Naive thymus-derived CD8-positive, alpha-beta T cell (primary cell): ENCODE measurements at regions not wholly inside any gene's neighbourhood (a gene's known extent, or its start where the extent isn't known, plus 50 kb on each side); places are given as distances from the start of the nearest gene placed in this dataset.

Experiments used
- ATAC-seq, 2 donors: fragments of 150-1000 bp; cut with Tn5 transposase in 1 of 2; sonication (Bioruptor Pico), chemical (Tn5 transposase) in 1 of 2; 1 replicate in 1 of 2; 2 replicates in 1 of 2; pipeline ENCODE4 v1.10.0; 2021; ENCODE audit warnings: mild to moderate bottlenecking in 2 of 2, moderate library complexity in 2 of 2
- POLR2A ChIA-PET: fragments of 350-600 bp; sonication (Branson Sonifier 250); formaldehyde crosslinking; loops from one replicate; lab custom pipeline; 2021; ENCODE audit warnings: antibody characterized with exemption; lab: Charles Lee
- DNase-seq, 10 donors: peaks; one replicate each; pipeline versions ENCODE4 v3.0.0 to v3.0.0-alpha.2; 2020 to 2022
- H3K27ac Mint-ChIP-seq, 10 donors: one replicate each; pipeline ENCODE4 v1.8.0; 2020 to 2022; ENCODE audit warnings: mild to moderate bottlenecking in 10 of 10, mixed read lengths in 10 of 10, moderate library complexity in 4 of 10, inconsistent platforms in 1 of 10
- H3K27me3 Mint-ChIP-seq, 5 donors: one replicate each; pipeline ENCODE4 v1.8.0; 2021 to 2022; ENCODE audit warnings: mixed read lengths in 5 of 5
- H3K36me3 Mint-ChIP-seq, 3 donors: one replicate each; pipeline ENCODE4 v1.8.0; 2020 to 2022; ENCODE audit warnings: mixed read lengths in 3 of 3, mild to moderate bottlenecking in 2 of 3, inconsistent platforms in 1 of 3
- H3K4me1 Mint-ChIP-seq, 4 donors: one replicate each; pipeline ENCODE4 v1.8.0; 2021 to 2022; ENCODE audit warnings: mixed read lengths in 4 of 4
- H3K4me3 Mint-ChIP-seq, 10 donors: one replicate each; pipeline ENCODE4 v1.8.0; 2020 to 2022; ENCODE audit warnings: mild to moderate bottlenecking in 10 of 10, mixed read lengths in 10 of 10, moderate library complexity in 6 of 10, inconsistent platforms in 1 of 10
- H3K9me3 Mint-ChIP-seq, 9 donors: one replicate each; pipeline ENCODE4 v1.8.0; 2020 to 2022; ENCODE audit warnings: mixed read lengths in 9 of 9, mild to moderate bottlenecking in 3 of 9, inconsistent platforms in 1 of 9, moderate library complexity in 1 of 9

GRCh38 chr18:11412811-11413210 is 196.6 kb upstream of the SLC35G4 start:
- DNase-seq, result no peak
- Mint-ChIP-seq H3K27ac (no peak overlapping the region), H3K27me3 (peaks cover 0 to 11% (median 3%) of the 10 kb centered on the region in 5 donors), H3K36me3 (no peaks in the 10 kb centered on the region), H3K4me3 (no peak overlapping the region), H3K9me3 (peaks cover 0 to 2% (median 0%) of the 10 kb centered on the region in 9 donors), H3K4me1 (no peaks in the 10 kb centered on the region)
- POLR2A ChIA-PET, result no interaction called here
- ATAC-seq, result no peak

GRCh38 chr18:11411048-11411447 is 198.3 kb upstream of the SLC35G4 start:
- DNase-seq (no peak), ATAC-seq (no peak)
- H3K27ac Mint-ChIP-seq, result no peak overlapping the region
- H3K36me3 Mint-ChIP-seq, result no peaks in the 10 kb centered on the region
- H3K4me3 Mint-ChIP-seq, result no peak overlapping the region
- H3K27me3 Mint-ChIP-seq, result peaks cover 0 to 11% (median 3%) of the 10 kb centered on the region in 5 donors
- POLR2A ChIA-PET, result no interaction called here
- H3K9me3 Mint-ChIP-seq, result peaks cover 0 to 8% (median 0%) of the 10 kb centered on the region in 9 donors
- no peaks in the 10 kb centered on the region for H3K4me1 Mint-ChIP-seq

GRCh38 chr18:11408555-11409065 is 200.8 kb upstream of the SLC35G4 start:
- POLR2A ChIA-PET, result no interaction called here
- no peak overlapping the region for H3K27ac Mint-ChIP-seq
- no peak overlapping the region for H3K4me3 Mint-ChIP-seq
- H3K4me1 Mint-ChIP-seq, result no peaks in the 10 kb centered on the region
- peaks cover 0 to 2% (median 0%) of the 10 kb centered on the region in 5 donors for H3K27me3 Mint-ChIP-seq
- no peaks in the 10 kb centered on the region for H3K36me3 Mint-ChIP-seq
- H3K9me3 Mint-ChIP-seq, result peaks cover 0 to 8% (median 0%) of the 10 kb centered on the region in 9 donors
- ATAC-seq, result no peak
- DNase-seq, result no peak

GRCh38 chr18:11407940-11408339 is 201.5 kb upstream of the SLC35G4 start:
- no peaks in the 10 kb centered on the region for H3K36me3 Mint-ChIP-seq
- no peaks in the 10 kb centered on the region for H3K4me1 Mint-ChIP-seq
- no peak overlapping the region for H3K4me3 Mint-ChIP-seq
- DNase-seq, result no peak
- H3K27ac Mint-ChIP-seq, result no peak overlapping the region
- peaks cover 0 to 8% (median 0%) of the 10 kb centered on the region in 9 donors for H3K9me3 Mint-ChIP-seq
- ATAC-seq, result no peak
- POLR2A ChIA-PET, result no interaction called here
- no peaks in the 10 kb centered on the region for H3K27me3 Mint-ChIP-seq

- ATAC-seq, result no peak
- no peak overlapping the region for H3K27ac Mint-ChIP-seq
- H3K27me3 Mint-ChIP-seq, result no peaks in the 10 kb centered on the region
- peaks cover 0 to 8% (median 0%) of the 10 kb centered on the region in 9 donors for H3K9me3 Mint-ChIP-seq
- no peaks in the 10 kb centered on the region for H3K4me1 Mint-ChIP-seq
- POLR2A ChIA-PET, result no interaction called here
- no peaks in the 10 kb centered on the region for H3K36me3 Mint-ChIP-seq
- no peak for DNase-seq
- H3K4me3 Mint-ChIP-seq, result no peak overlapping the region
These were observed 203.6 kb upstream of the SLC35G4 start for GRCh38 chr18:11405804-11406203.

GRCh38 chr18:11400703-11401102 is 208.7 kb upstream of the SLC35G4 start:
- Mint-ChIP-seq H3K9me3 (no peaks in the 10 kb centered on the region), H3K4me3 (no peak overlapping the region), H3K36me3 (no peaks in the 10 kb centered on the region), H3K4me1 (no peaks in the 10 kb centered on the region), H3K27me3 (peaks cover 0 to 4% (median 0%) of the 10 kb centered on the region in 5 donors), H3K27ac (no peak overlapping the region)
- DNase-seq, result no peak
- POLR2A ChIA-PET, result no interaction called here
- no peak for ATAC-seq

GRCh38 chr18:11398625-11399024 is 210.8 kb upstream of the SLC35G4 start:
- Mint-ChIP-seq H3K4me1 (no peaks in the 10 kb centered on the region), H3K27me3 (peaks cover 0 to 4% (median 0%) of the 10 kb centered on the region in 5 donors), H3K36me3 (no peaks in the 10 kb centered on the region), H3K9me3 (peaks cover 0 to 9% (median 0%) of the 10 kb centered on the region in 9 donors), H3K27ac (no peak overlapping the region), H3K4me3 (no peak overlapping the region)
- ATAC-seq, result no peak
- POLR2A ChIA-PET, result no interaction called here
- no peak for DNase-seq

GRCh38 chr18:11392980-11393885 is 216.2 kb upstream of the SLC35G4 start:
- no peak overlapping the region for H3K4me3 Mint-ChIP-seq
- ATAC-seq, result no peak
- H3K27me3 Mint-ChIP-seq, result no peaks in the 10 kb centered on the region
- H3K36me3 Mint-ChIP-seq, result no peaks in the 10 kb centered on the region
- H3K9me3 Mint-ChIP-seq, result peaks cover 0 to 9% (median 0%) of the 10 kb centered on the region in 9 donors
- POLR2A ChIA-PET, result no interaction called here
- no peak overlapping the region for H3K27ac Mint-ChIP-seq
- no peak for DNase-seq
- H3K4me1 Mint-ChIP-seq, result no peaks in the 10 kb centered on the region

GRCh38 chr18:11392292-11392691 is 217.1 kb upstream of the SLC35G4 start:
- Mint-ChIP-seq H3K9me3 (peaks cover 0 to 9% (median 0%) of the 10 kb centered on the region in 9 donors), H3K4me1 (no peaks in the 10 kb centered on the region), H3K27ac (no peak overlapping the region), H3K27me3 (no peaks in the 10 kb centered on the region), H3K4me3 (no peak overlapping the region), H3K36me3 (no peaks in the 10 kb centered on the region)
- POLR2A ChIA-PET, result no interaction called here
- DNase-seq (no peak), ATAC-seq (no peak)

- no peaks in the 10 kb centered on the region for H3K27me3 Mint-ChIP-seq
- H3K4me1 Mint-ChIP-seq, result no peaks in the 10 kb centered on the region
- no peak overlapping the region for H3K27ac Mint-ChIP-seq
- H3K36me3 Mint-ChIP-seq, result no peaks in the 10 kb centered on the region
- no peak overlapping the region for H3K4me3 Mint-ChIP-seq
- POLR2A ChIA-PET, result no interaction called here
- DNase-seq (no peak), ATAC-seq (no peak)
- peaks cover 0 to 9% (median 0%) of the 10 kb centered on the region in 9 donors for H3K9me3 Mint-ChIP-seq
These were observed 217.7 kb upstream of the SLC35G4 start for GRCh38 chr18:11391661-11392060.

- Mint-ChIP-seq H3K27ac (peak overlapping the region in 1 of 10 donors; percentile 6), H3K4me1 (no peaks in the 10 kb centered on the region), H3K9me3 (no peaks in the 10 kb centered on the region), H3K4me3 (no peak overlapping the region), H3K27me3 (no peaks in the 10 kb centered on the region), H3K36me3 (no peaks in the 10 kb centered on the region)
- no peak for DNase-seq
- ATAC-seq, result no peak
- POLR2A ChIA-PET, result no interaction called here
These were observed 220.4 kb upstream of the SLC35G4 start for GRCh38 chr18:11388755-11389680.

GRCh38 chr18:11387880-11388279 is 221.5 kb upstream of the SLC35G4 start:
- Mint-ChIP-seq H3K4me1 (no peaks in the 10 kb centered on the region), H3K36me3 (no peaks in the 10 kb centered on the region), H3K27ac (no peak overlapping the region), H3K4me3 (no peak overlapping the region), H3K9me3 (no peaks in the 10 kb centered on the region), H3K27me3 (no peaks in the 10 kb centered on the region)
- DNase-seq, result peak in 1 of 10 donors; percentile 3
- POLR2A ChIA-PET, result no interaction called here
- ATAC-seq, result no peak

- Mint-ChIP-seq H3K36me3 (no peaks in the 10 kb centered on the region), H3K4me3 (no peak overlapping the region), H3K9me3 (no peaks in the 10 kb centered on the region), H3K4me1 (no peaks in the 10 kb centered on the region), H3K27ac (no peak overlapping the region), H3K27me3 (no peaks in the 10 kb centered on the region)
- DNase-seq (no peak), ATAC-seq (no peak)
- POLR2A ChIA-PET, result no interaction called here
These were observed 226.0 kb upstream of the SLC35G4 start for GRCh38 chr18:11383381-11383780.
